DMS79 treated with DMSO at 0.1 percent for 48 hours (cell line): ENCODE measurements at regions not wholly inside any gene's neighbourhood (a gene's known extent, or its start where the extent isn't known, plus 50 kb on each side); places are given as distances from the start of the nearest gene placed in this dataset.

Experiments
- DNase-seq: peaks from one replicate; lab custom pipeline; 2025; lab: John Stamatoyannopoulos, UW

DNA sequence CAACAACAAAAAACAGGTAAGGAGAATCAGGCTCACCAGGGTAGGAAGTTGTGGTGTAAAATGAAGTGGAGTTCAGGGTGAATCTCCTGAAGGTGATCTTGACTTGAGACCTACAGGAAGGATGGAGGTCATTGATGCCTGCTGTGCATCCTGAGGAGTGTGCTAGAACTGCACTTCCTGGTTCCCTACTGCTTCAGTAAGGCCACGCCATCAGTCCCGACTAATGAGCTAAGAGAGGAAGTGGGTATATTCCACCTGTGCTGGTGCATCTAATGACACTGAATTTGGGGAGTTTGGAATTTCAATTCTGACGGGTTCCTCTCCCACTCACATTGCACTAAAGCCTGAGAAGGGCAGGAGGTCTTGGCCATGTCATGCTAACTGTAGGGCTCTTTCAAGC lies 349.3 kb upstream of the SLC14A2 start:
- DNase-seq: no peak

DNA sequence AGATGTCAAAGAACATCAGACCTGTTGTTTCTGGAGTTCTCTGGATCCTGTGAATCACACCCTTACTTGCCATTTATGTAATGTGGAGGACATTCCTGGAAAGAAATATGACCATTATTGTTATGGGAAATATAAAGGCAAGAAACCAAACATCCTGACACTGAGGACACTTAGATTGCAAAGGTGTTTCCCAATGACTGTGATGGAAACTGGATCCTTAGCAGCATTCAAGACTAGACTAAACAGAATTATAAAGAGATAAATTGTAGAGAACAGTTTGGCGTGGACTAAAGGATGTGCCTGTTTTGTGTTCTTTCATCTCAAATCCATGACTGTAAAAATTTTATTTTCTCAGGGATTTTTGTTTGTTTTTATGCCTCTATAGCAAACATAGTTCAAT lies 347.7 kb upstream of the SLC14A2 start:
- no peak for DNase-seq

DNA sequence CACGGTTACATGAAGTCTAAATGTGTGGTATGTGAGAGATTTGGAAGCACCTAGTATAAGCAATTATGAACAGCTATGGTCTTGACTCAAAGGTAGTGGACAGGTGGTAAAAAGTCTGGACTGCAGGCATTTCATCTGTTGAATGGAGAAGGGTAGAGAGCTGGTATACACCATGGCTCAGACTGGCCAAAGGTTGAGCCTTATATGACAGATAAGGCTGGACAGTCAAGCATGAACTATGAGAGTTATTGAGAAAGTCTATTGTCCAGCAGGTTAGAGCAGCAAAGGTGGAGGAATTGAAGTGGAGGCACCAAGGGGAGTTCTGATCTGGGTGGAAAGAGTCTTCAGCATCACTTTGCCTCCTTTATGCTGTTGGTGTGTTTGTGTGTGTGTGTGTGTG lies 346.7 kb upstream of the SLC14A2 start:
- no peak for DNase-seq

DNA sequence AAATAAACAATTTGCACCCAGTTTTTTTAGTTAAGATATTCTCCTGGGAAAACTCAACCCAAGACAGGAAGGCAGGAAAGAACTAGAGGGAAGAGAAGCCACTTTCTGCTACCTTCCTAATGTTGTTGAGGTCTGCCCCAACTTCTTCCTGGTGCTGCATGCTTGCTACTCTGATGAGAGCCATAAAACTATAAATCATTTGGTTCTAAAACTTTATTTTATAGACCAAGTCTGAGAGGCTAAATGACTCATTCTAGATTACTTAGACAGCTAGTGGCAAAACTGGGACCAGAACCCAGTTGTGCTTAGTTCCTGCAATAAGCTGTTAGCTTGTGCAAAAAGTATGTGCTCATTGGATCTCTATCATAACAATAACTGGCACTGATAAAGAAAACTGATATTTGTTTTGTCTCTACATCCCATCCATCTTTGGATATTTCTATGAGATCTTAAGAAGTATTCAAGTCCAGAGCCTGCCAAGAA lies 344.9 kb upstream of the SLC14A2 start:
- DNase-seq: no peak

DNA sequence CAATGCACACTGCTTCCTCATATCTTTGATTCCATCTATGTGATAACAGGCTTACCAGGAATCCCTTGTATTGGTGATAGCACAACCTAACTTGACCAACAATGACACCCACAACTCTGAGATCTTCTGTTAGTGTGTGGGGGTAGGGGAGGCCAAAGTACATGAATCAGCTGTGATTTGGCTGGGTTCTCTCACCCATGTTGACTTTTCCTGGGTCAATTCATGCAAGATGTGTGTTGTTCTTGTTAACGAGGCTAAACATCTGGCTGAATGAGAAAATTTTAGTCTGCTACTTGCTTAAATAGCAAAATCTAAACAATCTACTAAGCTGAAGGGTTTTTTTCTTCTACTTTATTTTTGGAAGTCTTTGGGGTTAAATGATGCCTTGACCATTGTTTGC lies 341.2 kb upstream of the SLC14A2 start:
- no peak for DNase-seq

DNA sequence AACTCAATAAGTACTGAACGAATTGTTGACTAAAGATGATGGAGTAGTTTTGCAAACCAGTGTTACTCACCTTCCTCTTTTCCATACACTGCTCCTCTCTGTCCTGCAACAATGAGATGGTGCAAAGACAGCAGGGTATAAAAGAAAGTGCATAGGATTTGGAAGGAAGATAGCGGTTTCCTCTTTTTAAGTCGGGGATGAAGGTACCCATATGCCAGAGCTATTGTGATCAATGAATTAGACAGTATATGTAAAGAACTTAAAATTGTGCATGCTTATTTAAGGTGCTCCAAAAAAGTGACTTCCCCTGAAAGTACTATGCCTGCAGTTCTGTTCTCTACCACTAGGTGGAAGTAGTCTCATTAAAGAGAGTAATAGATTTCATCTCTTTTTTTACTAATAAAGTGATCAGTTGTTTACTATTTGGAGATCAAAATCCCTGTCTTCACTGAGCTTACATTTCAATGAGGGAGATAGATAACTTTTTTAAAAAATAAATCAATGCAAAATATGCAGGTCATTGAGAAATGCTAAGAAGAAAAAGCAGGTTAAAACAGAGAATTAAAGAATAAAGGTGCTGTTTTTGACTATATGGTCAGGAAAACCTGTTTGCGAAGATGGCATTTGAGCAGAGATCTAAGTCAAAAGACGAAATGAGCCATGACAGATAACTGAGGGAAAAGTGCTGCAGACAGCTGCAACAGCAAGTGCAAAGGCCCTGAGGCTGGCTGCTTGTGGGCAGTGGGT lies 339.7 kb upstream of the SLC14A2 start:
- DNase-seq: no peak

DNA sequence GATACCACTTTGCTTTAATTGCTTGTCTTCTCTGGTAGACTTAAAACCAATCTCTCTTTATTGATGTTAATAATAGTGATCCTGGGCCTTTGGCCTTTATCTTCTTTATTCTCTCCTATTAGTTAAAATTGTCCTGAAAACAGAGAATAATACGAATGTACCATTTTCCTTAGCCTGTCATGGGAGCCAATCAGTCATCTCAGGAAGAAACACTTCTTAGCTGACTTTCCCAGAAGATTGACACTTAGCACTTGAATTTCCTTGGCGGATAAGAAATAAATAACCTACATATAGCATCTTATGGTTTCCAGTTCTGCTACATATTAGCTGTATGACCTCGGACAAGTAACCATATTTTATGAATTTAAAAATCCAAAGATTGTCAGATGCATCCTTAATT lies 338.4 kb upstream of the SLC14A2 start:
- DNase-seq: no peak

DNA sequence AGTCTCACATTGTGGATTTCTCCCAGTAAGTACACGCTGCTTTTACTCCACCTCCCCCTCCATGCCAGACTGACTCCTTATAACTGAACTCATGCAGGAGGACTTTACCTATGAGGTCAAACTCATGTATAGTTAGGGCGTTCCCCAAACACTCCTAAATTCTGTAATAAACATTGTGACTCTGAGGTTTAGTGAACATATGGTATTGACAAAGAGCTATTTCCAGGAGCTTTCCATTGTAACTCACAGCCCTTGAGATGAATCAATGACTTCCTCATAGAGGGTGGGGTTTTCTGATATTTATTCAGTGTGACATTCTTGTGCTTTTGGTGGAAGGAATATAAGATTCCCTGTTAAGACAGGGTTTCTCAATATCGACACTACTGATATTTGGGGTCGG lies 337.4 kb upstream of the SLC14A2 start:
- no peak for DNase-seq

DNA sequence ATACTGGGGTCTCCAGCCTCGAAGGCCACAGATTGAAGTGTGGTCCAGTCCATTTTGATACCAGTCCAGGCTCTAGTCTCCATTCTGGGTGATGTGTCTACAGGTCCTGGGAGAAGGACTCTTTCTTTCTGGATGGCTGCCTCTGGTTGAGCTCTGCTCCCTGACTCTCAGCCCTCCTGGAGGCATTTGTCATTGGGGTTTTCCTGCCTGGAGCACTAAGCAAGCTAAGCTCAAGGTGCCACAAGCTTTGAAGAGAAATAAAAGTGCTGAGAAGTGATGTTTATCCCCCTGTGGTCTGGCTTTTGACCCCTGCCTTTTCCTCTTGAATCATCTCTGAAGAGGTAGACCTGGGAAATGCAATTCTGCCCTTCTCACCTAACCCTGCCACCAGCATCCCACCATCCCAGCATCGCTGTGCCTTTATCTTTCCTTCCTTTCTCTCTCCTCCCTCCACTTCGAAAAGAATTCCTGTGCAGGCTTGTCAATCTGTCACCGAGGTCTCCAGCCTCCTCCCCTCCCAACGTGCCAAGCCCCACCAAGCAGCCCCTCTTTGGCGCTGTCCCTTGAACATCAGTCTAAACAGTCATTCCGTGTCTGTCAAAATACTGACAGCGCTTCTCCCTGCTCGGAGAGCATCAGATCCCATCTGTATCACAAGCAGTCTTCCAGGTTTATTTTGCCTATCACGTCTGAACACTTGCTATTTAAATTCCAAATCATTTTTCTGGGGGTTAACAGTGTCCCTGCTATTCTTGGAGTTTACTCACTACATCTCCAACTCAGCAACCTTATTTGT lies 334.6 kb upstream of the SLC14A2 start:
- no peak for DNase-seq

DNA sequence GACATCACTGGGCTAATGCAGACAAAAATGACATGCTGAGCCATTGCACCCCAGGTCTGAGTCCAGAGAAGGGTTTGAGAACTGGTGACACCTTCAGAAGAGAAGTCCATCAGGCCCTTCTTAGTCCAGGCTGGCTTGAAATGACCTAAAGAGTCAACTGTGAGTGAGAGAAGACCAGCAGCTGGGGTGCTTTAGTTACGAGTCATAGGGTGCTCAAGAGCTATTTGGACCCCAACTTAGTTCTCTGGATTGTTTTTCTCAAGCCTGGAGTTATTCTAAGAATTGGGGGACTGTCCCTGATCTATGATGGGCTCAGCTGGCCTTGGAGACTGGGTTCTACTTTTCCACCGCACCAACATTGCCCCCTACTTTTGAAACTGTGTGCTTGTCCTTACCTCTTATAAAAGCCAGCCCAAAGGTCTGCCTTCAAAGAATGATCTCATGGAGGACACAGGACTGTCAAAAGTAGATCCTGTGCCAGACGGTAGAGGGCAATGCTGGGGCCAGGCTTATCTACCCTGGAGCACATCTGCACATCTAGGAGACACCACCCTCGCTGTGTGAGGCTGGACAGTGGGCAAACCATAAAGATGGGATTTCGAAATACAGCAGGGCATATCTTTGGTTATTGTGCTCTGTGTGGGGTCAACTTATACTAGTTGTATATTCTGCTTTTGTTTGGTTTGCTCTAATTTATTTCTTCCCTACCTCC lies 333.0 kb upstream of the SLC14A2 start:
- DNase-seq: no peak

DNA sequence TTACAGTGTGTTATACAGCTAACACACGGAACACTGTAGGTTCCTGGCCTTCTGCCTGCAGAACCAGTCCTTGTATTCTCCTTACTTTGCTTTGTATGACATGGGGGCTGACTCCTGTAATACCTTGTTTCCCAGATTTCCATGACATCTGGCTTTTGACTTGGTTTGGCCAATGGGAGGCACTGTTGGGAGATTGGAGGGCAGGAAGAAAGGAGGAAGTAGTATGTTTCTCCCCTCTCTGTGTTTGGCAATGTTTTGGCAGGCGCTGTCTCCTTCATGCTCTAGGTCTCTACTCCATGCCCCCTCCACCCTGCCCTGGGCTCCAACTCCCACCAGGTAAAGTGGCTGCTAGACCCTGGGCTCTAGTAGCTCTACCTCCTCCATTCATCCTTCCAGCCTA lies 331.1 kb upstream of the SLC14A2 start:
- no peak for DNase-seq

DNA sequence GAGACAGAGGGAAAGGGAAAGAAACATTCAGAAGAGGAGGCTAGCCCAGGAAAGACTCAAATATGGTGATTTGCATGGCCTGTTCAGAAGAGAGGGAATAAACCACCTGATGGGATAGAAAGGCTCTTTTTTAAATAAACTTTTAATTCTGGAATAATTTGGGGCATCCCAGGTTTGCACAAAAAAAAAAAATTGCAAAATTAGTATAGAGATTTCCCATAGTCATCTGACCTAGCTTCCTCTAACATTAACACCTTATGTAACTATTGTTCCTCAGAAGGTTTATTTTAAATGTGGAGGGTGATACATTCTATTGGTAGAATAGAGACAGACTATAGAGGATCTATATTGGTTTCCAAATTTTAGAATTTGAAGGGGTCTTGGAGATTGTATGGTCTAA lies 330.4 kb upstream of the SLC14A2 start:
- no peak for DNase-seq

DNA sequence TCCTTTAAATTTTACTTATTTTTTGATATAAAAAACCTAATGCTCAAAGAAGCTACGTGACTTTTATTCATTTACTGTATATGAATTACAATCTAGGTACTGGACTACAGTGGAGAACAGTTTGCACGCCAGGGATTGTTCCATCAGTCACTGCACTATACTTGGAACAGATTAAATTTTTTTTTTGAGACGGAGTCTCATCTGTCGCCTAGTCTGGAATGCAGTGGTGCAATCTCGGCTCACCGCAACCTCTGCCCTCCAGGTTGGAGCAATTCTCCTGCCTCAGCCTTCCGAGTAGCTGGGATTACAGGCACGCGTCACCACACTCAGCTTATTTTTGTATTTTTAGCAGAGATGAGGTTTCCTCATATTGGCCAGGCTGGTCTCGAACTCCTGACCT lies 330.0 kb upstream of the SLC14A2 start:
- DNase-seq: no peak

DNA sequence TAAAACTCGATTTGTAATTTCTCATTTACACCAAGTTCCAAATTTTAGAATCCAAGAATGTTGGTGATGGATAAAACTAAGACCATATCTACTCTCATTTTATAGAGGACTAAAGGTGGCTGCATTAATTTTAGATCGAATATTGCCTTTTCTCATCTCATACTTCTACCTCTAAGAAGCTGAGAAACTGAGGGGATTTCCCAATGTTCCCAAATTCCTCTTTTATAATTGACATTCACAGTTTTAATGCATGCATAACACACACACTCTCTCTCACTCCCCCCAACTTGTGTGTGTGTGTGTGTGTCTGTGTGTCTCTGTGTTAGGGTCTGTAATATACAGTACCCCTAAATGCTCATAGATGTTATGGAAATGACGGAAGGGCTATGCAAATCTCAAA lies 328.8 kb upstream of the SLC14A2 start:
- no peak for DNase-seq

DNA sequence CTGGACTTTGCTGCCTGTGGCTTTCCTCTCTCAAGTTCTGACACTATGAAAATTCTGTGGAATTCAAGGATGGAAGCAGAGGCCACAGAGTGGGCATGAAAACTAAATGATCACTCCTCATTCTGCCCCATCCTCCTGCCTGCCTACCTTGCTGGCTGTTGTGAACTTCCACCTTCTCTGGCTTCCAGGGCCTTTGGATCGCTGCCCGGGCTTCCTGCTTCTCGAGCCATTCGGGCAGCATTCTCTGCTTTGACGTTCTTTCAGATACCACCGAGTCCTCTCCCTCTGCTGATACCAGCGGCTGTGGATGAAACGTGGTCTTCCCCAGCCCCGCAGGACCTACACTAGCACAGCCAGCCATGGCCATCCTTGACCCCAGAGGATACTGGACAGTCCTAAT lies 327.7 kb upstream of the SLC14A2 start:
- no peak for DNase-seq

DNA sequence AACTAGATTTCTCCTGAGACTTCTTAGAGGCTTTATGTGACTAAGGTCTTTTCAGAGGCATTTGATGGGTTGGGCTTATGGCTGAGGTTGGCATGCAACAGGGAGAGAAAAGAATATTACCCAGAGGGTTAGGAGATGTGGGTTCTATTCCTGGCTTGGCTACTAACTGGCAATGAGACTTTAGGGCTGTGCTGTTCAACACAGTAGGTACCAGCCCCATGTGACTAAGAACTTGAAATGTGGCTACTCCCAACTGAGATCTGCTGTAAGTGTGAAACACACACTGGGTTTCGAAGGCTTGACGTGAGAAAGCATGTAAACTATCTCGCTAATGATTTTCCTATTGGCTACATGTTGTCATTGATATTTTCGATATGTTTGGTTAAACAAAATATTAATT lies 324.9 kb upstream of the SLC14A2 start:
- DNase-seq: no peak

DNA sequence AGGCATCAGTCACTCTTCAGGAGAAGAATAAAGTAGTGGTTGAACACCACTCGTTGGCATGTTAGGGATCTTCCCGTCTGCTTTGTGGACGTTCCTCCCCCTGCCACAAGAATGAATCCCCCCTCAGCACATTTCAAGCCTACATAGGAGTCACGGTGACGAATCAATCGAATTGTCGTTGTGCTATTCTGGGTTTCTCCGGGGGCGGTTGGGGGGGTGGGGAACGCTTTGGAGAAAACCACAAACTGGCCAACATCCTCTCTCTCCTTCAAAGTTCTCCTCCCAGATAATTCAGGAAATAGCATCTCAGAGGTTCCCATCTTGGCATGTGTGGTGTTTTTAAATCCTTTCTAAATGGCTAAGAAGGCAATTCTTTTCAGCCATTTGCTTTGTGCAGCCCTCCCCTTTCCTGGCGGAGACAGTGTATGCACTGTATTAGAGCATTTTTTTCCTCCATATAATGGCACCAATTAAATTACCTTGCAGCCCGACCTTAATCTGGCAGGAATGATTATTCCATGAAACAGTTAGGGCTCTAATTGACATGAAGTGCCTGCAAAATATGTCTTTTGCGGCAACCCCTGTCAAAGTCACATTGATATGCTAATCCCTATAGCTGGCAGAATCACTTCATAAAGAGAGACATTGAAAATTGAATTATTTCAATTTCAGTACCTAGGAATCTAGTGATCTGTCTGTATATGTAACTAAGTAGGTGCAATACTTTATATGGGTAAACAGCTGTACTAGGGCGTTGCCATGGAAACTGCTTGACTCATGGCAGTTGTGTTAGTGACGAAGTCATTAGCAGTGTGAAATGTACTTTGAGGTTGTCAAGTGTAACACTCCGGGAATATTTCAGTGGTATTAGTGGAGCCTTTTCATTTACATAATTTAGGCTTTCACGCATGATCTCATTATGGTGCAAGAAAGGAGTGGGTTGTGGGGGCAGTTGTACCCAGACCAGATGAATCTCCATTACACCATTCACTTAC lies 323.4 kb upstream of the SLC14A2 start:
- DNase-seq: no peak

DNA sequence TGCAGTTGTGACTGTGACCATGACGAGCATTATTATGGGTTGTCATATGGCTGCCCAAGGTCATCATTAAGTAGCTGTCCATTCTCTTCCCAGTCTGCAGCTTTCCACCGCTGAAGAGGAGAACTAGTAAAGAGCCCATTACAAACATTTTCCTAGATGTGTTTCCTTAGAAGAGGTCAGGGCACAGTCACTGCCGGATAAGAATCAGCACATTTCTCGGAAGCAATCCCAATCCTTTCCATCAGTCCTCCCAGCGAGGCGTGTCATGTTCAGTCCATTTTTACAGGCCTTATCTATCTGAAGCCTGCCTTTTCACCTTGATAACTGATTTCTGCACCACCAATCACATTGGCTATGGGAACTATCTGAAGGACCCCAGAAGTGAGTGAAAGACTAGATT lies 319.9 kb upstream of the SLC14A2 start:
- no peak for DNase-seq

DNA sequence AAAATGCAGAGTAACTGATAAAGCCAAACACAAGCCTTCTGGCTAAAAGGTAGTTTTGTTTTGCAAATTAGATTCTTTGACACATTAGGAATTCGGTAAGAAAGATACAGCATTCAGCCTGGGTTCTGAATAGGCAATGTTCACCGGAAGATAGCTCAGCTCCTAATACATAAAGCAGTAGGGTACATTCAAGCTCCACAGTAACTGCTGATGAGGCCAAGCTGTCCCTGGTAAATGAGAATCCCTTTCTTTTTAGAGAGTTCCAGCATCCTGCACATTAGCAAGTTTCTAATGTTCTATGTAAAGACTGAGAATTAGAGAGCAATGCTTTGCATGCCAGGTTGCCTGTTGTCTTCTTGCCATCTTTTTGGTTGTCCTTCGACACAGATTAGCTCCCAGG lies 316.3 kb upstream of the SLC14A2 start:
- no peak for DNase-seq

DNA sequence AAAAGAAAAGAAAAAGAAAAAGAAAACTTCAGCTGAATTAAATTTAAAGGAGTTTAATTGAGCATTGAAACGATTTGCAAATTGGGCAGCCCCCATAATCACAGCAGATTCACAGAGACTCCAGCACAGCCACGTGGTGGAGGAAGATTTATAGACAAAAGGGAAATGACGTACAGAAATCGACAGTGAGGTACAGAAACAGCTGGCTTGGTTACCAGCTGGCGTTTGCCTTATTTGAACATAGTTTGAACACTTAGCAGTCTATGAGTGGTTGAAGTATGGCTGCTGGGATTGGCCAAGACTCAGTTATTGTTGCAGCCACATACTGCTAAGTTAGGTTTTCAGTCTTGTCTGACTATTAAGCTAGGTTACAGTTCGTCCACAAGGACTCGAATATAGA lies 312.2 kb upstream of the SLC14A2 start:
- no peak for DNase-seq

DNA sequence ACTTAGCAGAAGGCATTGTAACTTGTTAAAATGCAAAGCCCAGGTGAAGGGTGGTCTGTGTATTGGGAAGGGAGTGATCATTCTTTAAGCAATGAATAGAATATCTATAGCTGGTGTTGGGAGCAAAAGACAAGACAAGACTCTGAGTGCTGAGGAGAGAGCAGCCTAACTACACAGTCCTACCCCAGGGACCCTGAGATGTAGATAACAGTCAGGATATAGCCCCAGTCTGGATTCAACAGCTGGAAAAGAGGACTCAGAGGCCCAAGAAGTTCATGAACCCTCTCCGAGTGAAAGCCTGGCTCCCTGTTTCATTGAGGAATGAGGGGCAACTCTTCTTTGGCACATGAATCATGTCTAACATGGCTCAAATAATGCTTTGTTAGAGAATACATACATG lies 310.7 kb upstream of the SLC14A2 start:
- no peak for DNase-seq
